ENCODE measurements at regions not wholly inside any gene's neighbourhood (a gene's known extent, or its start where the extent isn't known, plus 50 kb on each side); places are given as distances from the start of the nearest gene placed in this dataset.

- H3K9ac ChIP-seq (ENCODE audit: low read depth, low read length, poor library complexity, severe bottlenecking) = no peak overlapping the region
- no peak overlapping the region for H2AFZ ChIP-seq (ENCODE audit: low read length)
- H3K4me1 ChIP-seq (ENCODE audit: insufficient read depth, low read length, poor library complexity, severe bottlenecking) = no peaks in the 10 kb centered on the region
- no peak overlapping the region for H3K4me2 ChIP-seq (ENCODE audit: low read depth, low read length, poor library complexity, severe bottlenecking)
- TF ChIP-seq CTCF (conservative IDR thresholded peaks at IDR 0.05; ENCODE audit: low read length) = no peak
- no peak for TF ChIP-seq EZH2phosphoT487 (IDR thresholded peaks at IDR 0.05; ENCODE audit: borderline replicate concordance)
- H3K27me3 ChIP-seq (ENCODE audit: insufficient read depth, low read length, poor library complexity, severe bottlenecking) = no peaks in the 10 kb centered on the region
- H3K4me3 ChIP-seq (ENCODE audit: low read length, poor library complexity, severe bottlenecking) = no peak overlapping the region
- no peaks in the 10 kb centered on the region for H3K79me2 ChIP-seq (ENCODE audit: insufficient read depth, low read length)
- no peaks in the 10 kb centered on the region for H3K9me2 ChIP-seq (replicated peaks; ENCODE audit: low read depth, low read length)
- no peaks in the 10 kb centered on the region for H4K20me1 ChIP-seq (ENCODE audit: insufficient read depth, low read length, poor library complexity, severe bottlenecking)
- H3K9me3 ChIP-seq (ENCODE audit: insufficient read depth, low read depth, low read length) = no peaks in the 10 kb centered on the region
- H3F3A ChIP-seq (ENCODE audit: low read depth) = no peaks in the 10 kb centered on the region
- H3K36me3 ChIP-seq (ENCODE audit: insufficient read depth, low read length) = no peaks in the 10 kb centered on the region
These were observed 1598.8 kb downstream of the PCDH7 start for GRCh38 chr4:32318926-32319325.

DNA sequence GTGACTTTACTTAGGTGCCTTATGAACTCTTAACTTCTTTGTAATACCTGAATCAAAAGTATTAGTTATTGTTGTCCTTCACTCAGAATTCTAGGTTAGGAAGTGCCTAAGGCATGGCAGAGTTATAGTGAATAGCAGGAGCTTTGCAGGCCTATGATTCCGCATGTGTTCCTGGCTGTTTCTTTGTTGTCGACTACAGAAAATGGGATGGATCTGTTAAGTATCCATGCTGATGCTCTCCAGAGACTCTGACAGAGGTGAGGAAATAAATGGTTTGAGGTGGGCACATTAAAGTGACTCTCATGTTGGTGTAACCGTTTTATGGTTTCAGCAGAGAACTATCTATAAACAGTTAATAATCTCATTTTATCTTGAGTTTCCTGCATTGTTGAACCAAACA, 1601.3 kb downstream of the PCDH7 start:
- Histone ChIP-seq H3K9ac (ENCODE audit: low read depth, low read length, poor library complexity, severe bottlenecking) (no peak overlapping the region), H3K4me3 (ENCODE audit: low read length, poor library complexity, severe bottlenecking) (no peak overlapping the region), H2AFZ (ENCODE audit: low read length) (no peak overlapping the region), H4K20me1 (ENCODE audit: insufficient read depth, low read length, poor library complexity, severe bottlenecking) (no peaks in the 10 kb centered on the region), H3K9me3 (ENCODE audit: insufficient read depth, low read depth, low read length) (no peaks in the 10 kb centered on the region), H3K9me2 (replicated peaks; ENCODE audit: low read depth, low read length) (no peaks in the 10 kb centered on the region), H3K4me1 (ENCODE audit: insufficient read depth, low read length, poor library complexity, severe bottlenecking) (no peaks in the 10 kb centered on the region), H3K79me2 (ENCODE audit: insufficient read depth, low read length) (no peaks in the 10 kb centered on the region), H3F3A (ENCODE audit: low read depth) (no peaks in the 10 kb centered on the region), H3K27me3 (ENCODE audit: insufficient read depth, low read length, poor library complexity, severe bottlenecking) (no peaks in the 10 kb centered on the region), H3K4me2 (ENCODE audit: low read depth, low read length, poor library complexity, severe bottlenecking) (no peak overlapping the region), H3K36me3 (ENCODE audit: insufficient read depth, low read length) (no peaks in the 10 kb centered on the region)
- TF ChIP-seq EZH2phosphoT487 (IDR thresholded peaks at IDR 0.05; ENCODE audit: borderline replicate concordance) (no peak), CTCF (conservative IDR thresholded peaks at IDR 0.05; ENCODE audit: low read length) (no peak)

DNA sequence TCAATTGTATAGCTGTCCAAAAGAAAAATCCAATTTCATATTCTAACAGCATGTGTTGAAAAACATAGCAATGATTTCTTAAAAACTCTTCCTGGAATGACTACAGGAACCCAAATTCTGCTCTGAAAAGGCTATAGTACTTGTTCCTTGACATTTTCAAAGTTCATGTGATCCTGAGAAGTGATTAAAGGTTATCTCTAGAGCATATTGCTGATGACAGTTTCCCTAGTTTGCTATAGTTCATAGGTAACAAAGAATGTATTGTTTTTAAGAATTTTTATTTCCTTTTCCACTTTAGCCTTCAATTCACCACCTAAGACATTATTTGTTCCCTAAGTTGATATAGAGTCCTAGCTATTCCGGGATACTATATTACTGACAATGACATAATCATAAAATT, 1614.6 kb downstream of the PCDH7 start:
- no peak overlapping the region for H2AFZ ChIP-seq (ENCODE audit: low read length)

More for the DNA sequence above, 1614.6 kb downstream of the PCDH7 start:
- H3K36me3 ChIP-seq (ENCODE audit: insufficient read depth, low read length) = no peaks in the 10 kb centered on the region
- H4K20me1 ChIP-seq (ENCODE audit: insufficient read depth, low read length, poor library complexity, severe bottlenecking) = no peaks in the 10 kb centered on the region
- no peaks in the 10 kb centered on the region for H3K9me3 ChIP-seq (ENCODE audit: insufficient read depth, low read depth, low read length)
- no peak overlapping the region for H3K9ac ChIP-seq (ENCODE audit: low read depth, low read length, poor library complexity, severe bottlenecking)
- no peaks in the 10 kb centered on the region for H3K79me2 ChIP-seq (ENCODE audit: insufficient read depth, low read length)
- H3F3A ChIP-seq (ENCODE audit: low read depth) = no peaks in the 10 kb centered on the region
- no peak overlapping the region for H3K4me2 ChIP-seq (ENCODE audit: low read depth, low read length, poor library complexity, severe bottlenecking)
- no peaks in the 10 kb centered on the region for H3K9me2 ChIP-seq (replicated peaks; ENCODE audit: low read depth, low read length)
- no peak overlapping the region for H3K4me3 ChIP-seq (ENCODE audit: low read length, poor library complexity, severe bottlenecking)
- TF ChIP-seq CTCF (conservative IDR thresholded peaks at IDR 0.05; ENCODE audit: low read length) = no peak
- no peak for TF ChIP-seq EZH2phosphoT487 (IDR thresholded peaks at IDR 0.05; ENCODE audit: borderline replicate concordance)
- no peaks in the 10 kb centered on the region for H3K4me1 ChIP-seq (ENCODE audit: insufficient read depth, low read length, poor library complexity, severe bottlenecking)
- no peaks in the 10 kb centered on the region for H3K27me3 ChIP-seq (ENCODE audit: insufficient read depth, low read length, poor library complexity, severe bottlenecking)

Data from Loucy (cell line).